ENCODE measurements at regions not wholly inside any gene's neighbourhood (a gene's known extent, or its start where the extent isn't known, plus 50 kb on each side); places are given as distances from the start of the nearest gene placed in this dataset.
"Not testable (repeated sequence)": the region's sequence is repeated elsewhere in the genome, so short reads cannot be mapped to it uniquely, and the experiment has no call there.

- no peak for DNase-seq (ENCODE audit: low read depth)
Observed at GRCh38 chr5:50501491-50502228, 60.6 kb upstream of the EMB start.

DNA sequence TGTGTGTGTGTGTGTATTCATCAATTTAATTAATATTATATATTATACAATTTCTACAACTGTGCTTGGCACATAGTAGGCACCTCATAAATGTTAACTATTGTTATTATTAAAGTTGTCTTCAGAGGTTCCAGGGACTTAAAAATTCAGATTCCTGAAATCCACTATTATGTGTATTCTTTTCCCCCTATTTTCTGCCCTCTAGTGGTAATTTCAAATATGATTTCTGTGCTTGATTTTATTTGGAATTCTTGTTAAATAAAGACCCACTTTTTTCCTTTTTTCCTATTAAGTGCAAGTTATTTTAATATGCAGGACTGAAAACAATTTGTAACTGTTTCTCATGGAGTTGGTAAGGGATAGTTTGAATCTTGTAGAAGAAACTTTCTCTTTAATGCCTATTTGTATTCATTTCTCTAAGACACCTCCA is 72.0 kb upstream of the EMB start:
- DNase-seq (ENCODE audit: low read depth), result not testable (repeated sequence)

DNA sequence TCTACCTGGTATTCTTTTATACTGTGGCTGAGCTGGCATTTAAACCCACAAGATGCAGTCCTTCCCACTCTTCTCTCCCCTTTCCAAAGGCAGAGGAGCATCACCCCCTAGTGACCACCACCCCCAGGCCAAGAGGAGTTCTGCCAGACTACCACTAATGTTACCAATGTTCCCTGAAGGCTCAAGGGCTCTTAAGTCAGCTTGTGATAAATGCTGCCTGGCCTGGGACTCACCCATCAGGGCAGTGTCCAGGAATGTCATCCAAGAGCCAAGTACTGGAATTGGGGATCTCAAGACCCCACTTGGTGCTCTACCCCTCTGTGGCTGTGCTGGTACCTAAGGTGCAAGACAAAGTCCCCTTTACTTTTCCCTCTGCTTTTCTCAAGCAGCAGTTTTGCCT is 80.0 kb upstream of the EMB start:
- not testable (repeated sequence) for DNase-seq (ENCODE audit: low read depth)

DNA sequence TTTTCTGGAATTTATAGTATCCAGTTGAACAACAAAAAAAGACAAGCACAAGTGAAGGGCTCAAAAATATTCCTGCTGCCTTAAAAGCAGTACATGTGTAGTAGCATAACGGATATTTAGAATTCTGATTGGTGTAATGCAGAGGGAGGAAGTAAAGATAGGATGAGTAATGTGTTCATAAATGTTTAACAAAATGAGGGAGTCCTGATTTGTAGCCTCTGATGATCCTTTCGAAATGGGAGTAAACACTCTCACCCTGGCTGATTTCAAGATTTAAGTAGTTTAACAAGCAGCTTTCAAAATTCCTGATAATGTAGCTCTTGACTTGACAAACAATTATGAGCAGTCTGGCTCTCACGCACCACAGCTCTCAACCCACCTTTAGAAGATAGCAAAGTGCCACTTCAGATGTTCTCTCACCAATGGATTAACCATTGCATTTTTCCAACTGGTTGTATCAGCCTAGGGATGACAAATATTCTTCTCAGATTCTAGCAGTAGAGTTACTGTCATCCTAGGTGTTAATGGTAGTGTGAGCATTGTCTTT is 86.5 kb upstream of the EMB start:
- not testable (repeated sequence) for DNase-seq (ENCODE audit: low read depth)

DNA sequence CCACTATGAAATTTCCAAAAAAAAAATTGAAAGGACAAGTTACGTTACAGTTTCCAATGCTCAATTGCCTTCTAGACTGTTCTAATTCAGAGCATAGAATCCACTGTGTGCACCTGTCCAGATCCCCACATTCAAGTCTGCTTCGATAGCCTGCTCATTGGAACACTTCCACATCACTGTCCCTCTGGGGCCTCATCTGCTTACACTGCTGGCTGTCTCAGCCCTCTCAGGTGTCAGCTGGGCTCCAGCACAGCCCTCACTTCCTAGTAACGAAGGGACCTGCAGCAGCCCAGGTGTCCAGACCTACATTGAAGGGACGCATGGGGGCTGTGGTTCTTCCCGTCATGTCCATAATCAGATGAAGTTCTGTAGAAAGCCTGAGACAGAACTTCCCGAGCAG is 94.3 kb upstream of the EMB start:
- DNase-seq (ENCODE audit: low read depth), result no peak

DNA sequence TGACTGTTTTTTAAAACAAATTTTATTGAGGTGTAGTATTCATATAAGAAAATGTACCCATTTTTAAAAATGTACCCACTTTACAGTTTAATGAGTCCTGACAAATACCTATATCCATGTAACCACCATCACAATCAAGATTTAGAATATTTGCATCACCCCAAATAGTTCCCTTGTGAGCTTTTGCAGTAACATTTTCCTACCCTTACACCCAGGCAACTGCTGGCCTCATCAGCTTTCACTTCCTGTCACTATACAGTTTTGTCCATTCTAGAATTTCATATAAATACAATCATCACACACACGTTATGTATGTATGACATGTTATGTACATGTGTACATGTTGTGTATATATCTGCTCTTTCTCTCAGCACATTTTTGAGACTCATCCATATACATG is 96.4 kb upstream of the EMB start:
- not testable (repeated sequence) for DNase-seq (ENCODE audit: low read depth)

DNA sequence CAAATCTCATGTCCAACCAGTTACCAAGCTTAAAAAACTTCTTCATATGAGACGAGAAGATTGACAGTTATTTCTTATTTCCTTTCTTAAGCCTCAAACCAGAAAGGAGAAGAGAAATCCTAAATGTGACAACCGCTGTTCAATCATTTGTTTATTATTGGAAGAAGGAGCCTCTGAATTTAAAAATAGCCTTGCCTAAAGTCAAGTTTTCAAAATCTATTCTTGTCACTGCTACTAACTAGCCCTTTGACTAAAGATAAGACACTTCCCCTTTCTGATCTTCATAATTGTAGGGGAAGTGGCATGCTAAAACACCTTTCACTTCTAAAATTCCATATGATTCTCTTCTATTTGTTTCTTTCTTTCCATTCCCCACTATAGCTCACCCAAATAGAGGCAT is 106.2 kb upstream of the EMB start:
- DNase-seq (ENCODE audit: low read depth), result no peak

DNA sequence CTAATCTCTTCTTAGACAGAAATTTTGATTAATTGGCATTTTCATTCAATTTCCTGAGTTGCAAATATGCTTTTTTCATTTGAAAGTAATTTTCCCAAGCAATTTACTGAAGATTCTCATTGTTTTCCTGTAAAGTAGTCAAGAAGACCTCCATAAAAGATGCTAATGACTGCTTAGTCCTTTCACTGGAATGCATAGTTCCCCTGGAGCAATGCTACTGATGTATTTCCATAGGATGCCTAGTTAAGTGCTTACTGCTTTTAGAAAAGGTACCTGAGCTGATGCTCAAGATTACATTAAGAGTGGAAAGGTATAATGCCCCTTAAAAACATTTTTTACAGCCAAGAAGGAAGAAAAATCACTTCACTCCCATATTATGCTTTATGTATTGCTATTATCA is 109.2 kb upstream of the EMB start:
- DNase-seq (ENCODE audit: low read depth), result no peak

GRCh38 chr5:50550993-50551392 is 109.9 kb upstream of the EMB start:
- no peak for DNase-seq (ENCODE audit: low read depth)

DNA sequence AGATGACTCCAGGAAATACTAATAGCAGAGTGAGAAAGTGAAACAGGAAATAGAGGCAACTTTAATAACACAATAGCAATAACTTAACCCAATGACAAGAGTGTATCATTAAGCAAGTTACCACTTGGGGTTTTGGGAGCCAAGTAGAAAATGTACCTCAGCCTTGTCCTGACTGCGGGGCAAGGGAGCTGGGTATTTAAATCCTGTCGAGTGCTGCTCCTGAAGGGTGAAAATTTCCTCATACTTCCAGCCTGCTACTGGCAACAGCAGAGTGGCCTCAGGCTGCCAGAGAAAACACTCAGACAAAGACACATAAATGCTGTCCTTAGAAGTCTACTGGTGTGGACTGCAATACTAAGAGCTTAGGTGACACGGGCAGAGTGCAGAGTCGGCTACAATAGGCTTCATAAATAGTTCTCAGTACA is 112.5 kb upstream of the EMB start:
- DNase-seq (ENCODE audit: low read depth), result peak; percentile 11

GRCh38 chr5:50558640-50559039 is 107.8 kb upstream of the PARP8 start:
- DNase-seq (ENCODE audit: low read depth), result not testable (repeated sequence)

- no peak for DNase-seq (ENCODE audit: low read depth)
Observed at GRCh38 chr5:50559955-50560354, 106.5 kb upstream of the PARP8 start.

DNA sequence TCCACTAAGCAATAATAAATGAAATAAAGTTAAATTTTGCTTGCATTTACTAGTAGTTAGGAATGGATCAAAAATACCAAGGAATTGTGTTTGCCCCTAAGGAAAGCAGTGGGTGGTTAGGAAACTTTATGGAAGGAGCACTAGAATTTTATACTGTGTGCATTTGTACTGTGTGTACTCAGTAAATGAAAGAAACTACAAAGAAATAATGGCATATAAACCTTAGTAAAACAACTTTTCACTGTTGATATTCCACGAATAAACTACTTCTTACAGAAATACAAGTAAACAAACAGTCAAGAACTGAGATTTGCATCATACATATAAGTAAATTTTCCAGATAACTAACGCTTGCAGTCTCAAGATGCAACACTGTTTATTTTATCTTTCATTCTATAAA is 103.7 kb upstream of the PARP8 start:
- DNase-seq (ENCODE audit: low read depth), result no peak

GRCh38 chr5:50564079-50564478 is 102.4 kb upstream of the PARP8 start:
- peak; percentile 32 for DNase-seq (ENCODE audit: low read depth)

DNA sequence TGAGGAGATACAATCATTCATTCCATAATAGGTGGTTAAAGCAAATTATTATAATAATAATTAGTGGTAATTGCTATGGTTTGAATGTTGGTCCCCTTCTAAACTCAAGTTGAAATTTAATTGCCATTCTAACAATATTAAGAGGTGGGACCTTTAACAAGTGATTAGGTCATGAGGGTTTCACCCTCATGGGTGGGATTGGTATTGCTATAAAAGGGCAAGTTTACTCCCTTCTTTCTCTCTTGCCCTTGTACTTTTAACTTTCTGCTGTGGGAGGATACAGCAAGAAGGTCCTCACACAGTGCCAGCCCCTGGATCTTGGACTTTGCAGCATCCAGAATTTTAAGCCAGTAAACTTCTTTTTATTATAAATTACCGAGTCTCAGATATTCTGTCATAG is 101.9 kb upstream of the PARP8 start:
- no peak for DNase-seq (ENCODE audit: low read depth)

DNA sequence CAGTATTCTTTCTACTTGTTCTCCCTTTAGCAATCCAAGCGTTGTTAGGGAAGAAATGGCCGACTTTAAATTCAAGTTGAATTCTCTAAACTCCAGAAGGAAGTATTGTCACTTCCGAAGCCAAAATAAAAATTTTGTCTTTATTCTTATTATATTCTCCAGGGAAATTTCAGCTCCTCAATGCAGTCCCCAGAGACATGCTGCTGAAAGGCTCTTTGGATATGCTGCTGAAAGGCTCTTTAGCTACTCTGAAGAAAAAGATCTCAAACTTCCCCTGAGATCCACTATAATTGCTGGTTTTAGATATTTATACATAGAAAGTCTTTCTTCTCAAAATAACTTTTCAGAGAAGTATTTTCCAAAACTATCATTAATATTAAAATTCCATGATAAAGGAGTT is 92.3 kb upstream of the PARP8 start:
- no peak for DNase-seq (ENCODE audit: low read depth)

- DNase-seq (ENCODE audit: low read depth), result no peak
Observed at GRCh38 chr5:50575740-50576139, 90.7 kb upstream of the PARP8 start.

- no peak for DNase-seq (ENCODE audit: low read depth)
Observed at GRCh38 chr5:50576265-50576664, 90.2 kb upstream of the PARP8 start.

DNA sequence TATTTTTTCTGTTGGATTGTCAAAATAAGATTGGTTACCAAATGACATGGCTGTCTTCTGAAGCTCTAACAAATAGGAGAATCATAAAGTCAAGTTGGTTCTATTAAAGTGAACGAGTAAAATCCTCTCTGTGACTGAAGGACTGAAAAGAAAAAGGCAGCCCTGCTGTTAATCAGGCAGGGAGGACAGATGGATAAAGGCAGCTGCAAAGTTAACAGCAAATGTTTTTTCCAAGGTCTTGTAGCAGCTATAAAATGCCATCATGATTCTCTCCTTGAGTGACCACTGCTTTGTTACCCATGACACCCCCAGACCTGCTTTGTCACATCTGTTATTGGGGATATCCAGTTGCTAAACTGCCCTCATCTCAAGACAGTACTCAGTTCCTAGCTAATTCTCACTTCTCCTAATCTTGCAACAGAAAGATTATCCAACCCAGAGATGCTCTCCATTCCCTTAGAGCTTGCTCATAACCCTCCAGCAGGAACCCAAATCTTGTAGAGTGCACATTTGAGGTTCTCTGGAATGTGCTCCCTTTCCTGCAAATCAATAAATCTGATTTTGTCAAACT is 89.7 kb upstream of the PARP8 start:
- DNase-seq (ENCODE audit: low read depth), result no peak

- no peak for DNase-seq (ENCODE audit: low read depth)
Observed at GRCh38 chr5:50580506-50580905, 85.9 kb upstream of the PARP8 start.

- DNase-seq (ENCODE audit: low read depth), result not testable (repeated sequence)
Observed at GRCh38 chr5:50581845-50582244, 84.6 kb upstream of the PARP8 start.

DNA sequence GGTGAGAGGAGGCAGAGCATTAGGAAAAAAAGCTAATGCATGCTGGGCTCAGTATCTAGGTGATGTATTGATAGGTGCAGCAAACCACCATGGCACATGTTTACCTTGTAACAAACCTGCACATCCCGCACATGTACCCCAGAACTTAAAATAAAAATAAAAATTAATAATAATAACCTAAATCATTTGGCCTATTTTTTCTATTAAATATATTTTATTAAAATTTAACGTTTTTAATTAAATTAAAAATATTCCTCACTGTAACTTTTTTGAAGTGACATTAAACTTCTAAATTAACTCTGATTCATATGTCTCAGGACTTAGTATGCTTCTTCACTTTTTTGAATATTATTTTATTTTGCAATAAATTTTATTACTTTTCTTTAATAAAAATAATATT is 83.7 kb upstream of the PARP8 start:
- no peak for DNase-seq (ENCODE audit: low read depth)

DNA sequence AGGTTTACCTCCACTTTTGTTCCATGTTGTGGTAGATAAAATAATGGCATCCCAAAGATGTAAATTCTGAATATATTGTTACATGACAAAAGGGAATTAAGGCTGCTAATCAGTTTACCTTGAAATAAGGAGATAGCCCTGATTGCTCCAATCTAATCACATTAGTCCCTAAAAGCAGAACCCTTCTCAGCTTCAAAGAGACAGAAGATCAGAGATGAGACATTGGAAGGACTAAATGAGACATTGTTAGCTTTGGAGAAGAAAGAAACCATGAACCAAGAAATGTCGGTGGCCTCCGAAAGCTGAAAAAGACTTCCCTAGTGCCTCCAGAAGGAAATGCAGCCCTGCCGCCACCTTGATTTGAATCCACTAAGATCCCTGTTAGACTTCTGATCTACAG is 82.8 kb upstream of the PARP8 start:
- DNase-seq (ENCODE audit: low read depth), result no peak

DNA sequence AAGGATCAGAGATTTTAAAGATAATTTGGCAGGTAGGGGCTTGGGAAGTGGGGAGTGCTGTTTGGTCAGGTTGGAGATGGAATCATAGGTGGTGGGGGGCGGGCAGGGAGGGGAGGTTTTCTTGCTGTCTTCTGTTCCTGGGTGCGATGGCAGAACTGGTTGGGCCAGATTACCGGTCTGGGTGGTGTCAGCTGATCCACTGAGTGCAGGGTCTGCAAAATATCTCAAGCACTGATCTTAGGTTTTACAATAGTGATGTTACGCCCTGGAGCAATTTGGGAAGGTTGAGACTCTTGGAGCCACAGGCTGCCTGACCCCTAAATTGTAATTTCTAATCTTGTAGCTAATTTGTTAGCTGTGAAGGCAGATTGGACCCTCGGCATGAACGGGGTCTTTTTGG is 78.0 kb upstream of the PARP8 start:
- DNase-seq (ENCODE audit: low read depth), result not testable (repeated sequence)
